ENCODE measurements at regions not wholly inside any gene's neighbourhood (a gene's known extent, or its start where the extent isn't known, plus 50 kb on each side); places are given as distances from the start of the nearest gene placed in this dataset.

DNA sequence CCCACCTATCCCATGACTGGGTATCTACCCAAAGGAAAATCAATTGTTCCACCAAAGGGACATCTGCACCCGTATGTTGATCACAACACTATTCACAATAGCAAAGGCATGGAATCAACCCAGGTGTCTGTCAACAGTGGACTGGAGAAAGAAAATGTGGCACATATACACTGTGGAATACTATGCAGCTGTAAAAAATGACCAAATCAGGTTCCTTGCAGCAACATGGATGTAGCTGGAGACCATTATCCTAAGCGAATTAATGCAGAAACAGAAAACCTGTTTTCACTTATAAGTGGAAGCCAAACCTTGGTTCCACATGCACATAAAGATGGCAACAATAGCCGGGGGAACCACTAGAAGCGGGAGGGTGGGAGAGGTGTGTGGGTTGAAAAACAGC, 228.6 kb downstream of the UQCRFS1 start:
- no TSS peak for BruUV-seq (replicated peaks)
- Histone ChIP-seq H3K27me3 (replicated peaks; ENCODE audit: insufficient read depth, low read depth, low read length, poor library complexity) (no peaks in the 10 kb centered on the region), H3K9me3 (ENCODE audit: low read depth, low read length, poor library complexity, severe bottlenecking) (peaks cover 25% of the 10 kb centered on the region), H3K4me3 (ENCODE audit: low read depth, low read length, poor library complexity, severe bottlenecking) (no peak overlapping the region), H3K4me1 (ENCODE audit: insufficient read depth, low read length, poor library complexity, severe bottlenecking) (no peaks in the 10 kb centered on the region), H3K36me3 (ENCODE audit: insufficient read depth, low read length, poor library complexity, severe bottlenecking) (no peaks in the 10 kb centered on the region), H3K27ac (ENCODE audit: low read depth, low read length, poor library complexity, severe bottlenecking) (no peak overlapping the region)
- ChIA-PET POLR2A (ENCODE audit: low non-redundant PET) (no interaction called here), CTCF (no interaction called here)
- intact Hi-C loops (cut with micrococcal nuclease; ENCODE audit: unreplicated experiment): no loop called here
- no peak for DNase-seq (ENCODE audit: low spot score)
- TF ChIP-seq, protein P1, sequence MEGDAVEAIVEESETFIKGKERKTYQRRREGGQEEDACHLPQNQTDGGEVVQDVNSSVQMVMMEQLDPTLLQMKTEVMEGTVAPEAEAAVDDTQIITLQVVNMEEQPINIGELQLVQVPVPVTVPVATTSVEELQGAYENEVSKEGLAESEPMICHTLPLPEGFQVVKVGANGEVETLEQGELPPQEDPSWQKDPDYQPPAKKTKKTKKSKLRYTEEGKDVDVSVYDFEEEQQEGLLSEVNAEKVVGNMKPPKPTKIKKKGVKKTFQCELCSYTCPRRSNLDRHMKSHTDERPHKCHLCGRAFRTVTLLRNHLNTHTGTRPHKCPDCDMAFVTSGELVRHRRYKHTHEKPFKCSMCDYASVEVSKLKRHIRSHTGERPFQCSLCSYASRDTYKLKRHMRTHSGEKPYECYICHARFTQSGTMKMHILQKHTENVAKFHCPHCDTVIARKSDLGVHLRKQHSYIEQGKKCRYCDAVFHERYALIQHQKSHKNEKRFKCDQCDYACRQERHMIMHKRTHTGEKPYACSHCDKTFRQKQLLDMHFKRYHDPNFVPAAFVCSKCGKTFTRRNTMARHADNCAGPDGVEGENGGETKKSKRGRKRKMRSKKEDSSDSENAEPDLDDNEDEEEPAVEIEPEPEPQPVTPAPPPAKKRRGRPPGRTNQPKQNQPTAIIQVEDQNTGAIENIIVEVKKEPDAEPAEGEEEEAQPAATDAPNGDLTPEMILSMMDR (conservative IDR thresholded peaks at IDR 0.05; ENCODE audit: low read depth, low read length): no peak
- no peak for TF ChIP-seq EZH2 (IDR thresholded peaks at IDR 0.05; ENCODE audit: borderline replicate concordance, low read depth, low read length, poor library complexity, severe bottlenecking)

DNA sequence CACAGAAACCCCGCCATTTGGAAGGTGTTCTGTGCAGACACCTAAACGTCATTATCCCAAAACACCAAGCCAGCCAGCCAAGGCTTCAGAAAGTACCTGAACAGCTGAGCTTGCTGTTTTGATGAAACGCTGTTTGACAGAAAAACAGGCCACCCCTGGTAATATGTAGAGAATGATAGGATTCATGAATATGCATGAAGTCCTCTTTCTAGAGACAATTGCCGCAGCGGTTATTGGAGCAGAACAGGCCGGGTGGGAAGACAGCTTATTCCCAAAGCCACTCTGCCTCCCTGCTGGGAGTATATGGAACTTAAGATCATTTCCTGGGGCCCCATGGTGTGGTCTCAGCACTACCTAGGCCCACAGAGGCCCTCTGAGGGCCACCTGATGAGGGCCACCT, 229.5 kb downstream of the UQCRFS1 start:
- ChIA-PET CTCF (no interaction called here), POLR2A (ENCODE audit: low non-redundant PET) (no interaction called here)
- H3K27me3 ChIP-seq (replicated peaks; ENCODE audit: insufficient read depth, low read depth, low read length, poor library complexity): no peaks in the 10 kb centered on the region
- TF ChIP-seq, protein P1 (conservative IDR thresholded peaks at IDR 0.05; ENCODE audit: low read depth, low read length): no peak
- TF ChIP-seq EZH2 (IDR thresholded peaks at IDR 0.05; ENCODE audit: borderline replicate concordance, low read depth, low read length, poor library complexity, severe bottlenecking): no peak
- H3K4me1 ChIP-seq (ENCODE audit: insufficient read depth, low read length, poor library complexity, severe bottlenecking): no peaks in the 10 kb centered on the region
- H3K36me3 ChIP-seq (ENCODE audit: insufficient read depth, low read length, poor library complexity, severe bottlenecking): no peaks in the 10 kb centered on the region
- peaks cover 34% of the 10 kb centered on the region for H3K9me3 ChIP-seq (ENCODE audit: low read depth, low read length, poor library complexity, severe bottlenecking)
- no peak overlapping the region for H3K4me3 ChIP-seq (ENCODE audit: low read depth, low read length, poor library complexity, severe bottlenecking)
- DNase-seq (ENCODE audit: low spot score): no peak
- no TSS peak for BruUV-seq (replicated peaks)
- no peak overlapping the region for H3K27ac ChIP-seq (ENCODE audit: low read depth, low read length, poor library complexity, severe bottlenecking)
- intact Hi-C loops (cut with micrococcal nuclease; ENCODE audit: unreplicated experiment): no loop called here

DNA sequence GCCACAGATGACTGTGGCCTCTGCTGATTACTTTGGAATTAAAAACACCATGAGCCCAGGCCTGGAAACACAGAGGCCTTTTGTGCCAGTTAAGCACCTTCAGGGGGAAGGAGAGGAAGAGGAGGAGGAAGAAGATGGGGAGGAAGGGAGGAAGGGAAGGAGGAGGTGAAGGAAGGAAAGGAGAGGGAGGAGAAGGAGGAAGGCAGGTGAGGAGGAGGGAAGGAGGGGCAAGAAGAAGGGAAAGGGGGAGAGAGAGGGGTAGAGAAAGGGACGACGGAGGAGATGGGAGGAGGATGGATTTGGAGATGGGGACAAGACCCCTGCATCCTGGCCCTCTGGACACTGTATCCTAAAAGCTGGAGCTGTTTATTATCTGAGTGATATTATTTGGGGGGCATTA, 231.0 kb downstream of the UQCRFS1 start:
- H3K4me3 ChIP-seq (ENCODE audit: low read depth, low read length, poor library complexity, severe bottlenecking): no peak overlapping the region
- no peaks in the 10 kb centered on the region for H3K4me1 ChIP-seq (ENCODE audit: insufficient read depth, low read length, poor library complexity, severe bottlenecking)
- ChIA-PET POLR2A (ENCODE audit: low non-redundant PET) (interaction anchor here (0.6 kb wide), 1 partner anchor 523 kb away, joined by 3 read pairs; no protein-coding TSS in a partner anchor), CTCF (no interaction called here)
- no peaks in the 10 kb centered on the region for H3K36me3 ChIP-seq (ENCODE audit: insufficient read depth, low read length, poor library complexity, severe bottlenecking)
- no peaks in the 10 kb centered on the region for H3K27me3 ChIP-seq (replicated peaks; ENCODE audit: insufficient read depth, low read depth, low read length, poor library complexity)
- TF ChIP-seq, protein P1 (conservative IDR thresholded peaks at IDR 0.05; ENCODE audit: low read depth, low read length): no peak
- no peak overlapping the region for H3K27ac ChIP-seq (ENCODE audit: low read depth, low read length, poor library complexity, severe bottlenecking)
- no peak for DNase-seq (ENCODE audit: low spot score)
- BruUV-seq (replicated peaks): no TSS peak
- intact Hi-C loops (cut with micrococcal nuclease; ENCODE audit: unreplicated experiment): no loop called here
- H3K9me3 ChIP-seq (ENCODE audit: low read depth, low read length, poor library complexity, severe bottlenecking): peaks cover 34% of the 10 kb centered on the region
